ENCODE measurements at regions not wholly inside any gene's neighbourhood (a gene's known extent, or its start where the extent isn't known, plus 50 kb on each side); places are given as distances from the start of the nearest gene placed in this dataset.
"Not testable (repeated sequence)": the region's sequence is repeated elsewhere in the genome, so short reads cannot be mapped to it uniquely, and the experiment has no call there.

DNA sequence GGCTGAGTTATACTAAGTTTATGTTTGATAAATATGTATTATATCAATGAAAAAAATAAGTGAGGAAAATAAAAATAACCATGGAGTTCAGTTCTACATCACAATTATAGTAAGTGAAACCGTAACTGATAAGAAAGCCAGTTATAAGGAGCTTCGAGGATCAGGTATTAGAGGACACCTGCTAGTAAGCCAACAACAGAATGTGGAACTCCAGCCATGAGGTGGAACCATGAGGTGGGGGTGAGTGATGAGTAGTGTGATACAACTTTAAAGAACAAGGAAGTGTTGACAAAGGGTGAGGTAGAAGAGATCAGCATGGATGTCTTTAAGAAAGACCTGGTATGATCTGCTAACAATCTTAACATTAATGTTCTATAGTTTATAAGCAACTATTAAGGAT lies 452.9 kb downstream of the GUCY1A2 start:
- DNase-seq (ENCODE audit: extremely low spot score), result no peak
- Histone ChIP-seq H3K36me3 (ENCODE audit: insufficient read depth) (no peaks in the 10 kb centered on the region), H3K27ac (ENCODE audit: low read depth) (no peak overlapping the region), H3K4me1 (ENCODE audit: insufficient read depth) (no peaks in the 10 kb centered on the region), H3K4me3 (ENCODE audit: low read depth, low read length) (no peak overlapping the region)
- 88% methylated on average over 2 of the region's 2 CpGs for WGBS

DNA sequence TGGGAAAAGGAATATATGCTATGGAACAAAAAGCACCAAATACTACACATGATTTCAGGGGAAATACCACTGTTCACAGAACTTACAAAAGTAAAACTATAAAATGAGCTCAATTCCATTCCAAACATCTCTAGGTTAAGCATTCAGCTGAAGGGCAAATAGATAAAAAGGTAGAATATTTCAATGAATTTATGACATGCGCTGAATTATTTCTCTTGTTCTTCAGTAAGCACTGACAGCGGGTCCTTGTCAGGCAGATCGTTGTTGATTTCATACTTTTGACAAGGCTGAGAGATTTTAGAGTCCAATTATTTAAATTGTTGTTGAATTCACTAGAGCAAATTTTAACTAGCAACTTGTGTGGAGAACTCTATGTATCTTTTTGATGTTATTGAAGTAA lies 449.6 kb downstream of the GUCY1A2 start:
- Histone ChIP-seq H3K4me1 (ENCODE audit: insufficient read depth) (no peaks in the 10 kb centered on the region), H3K36me3 (ENCODE audit: insufficient read depth) (no peaks in the 10 kb centered on the region), H3K27ac (ENCODE audit: low read depth) (no peak overlapping the region), H3K4me3 (ENCODE audit: low read depth, low read length) (no peak overlapping the region)
- 91% methylated on average over 3 of the region's 3 CpGs for WGBS
- DNase-seq (ENCODE audit: extremely low spot score), result no peak

DNA sequence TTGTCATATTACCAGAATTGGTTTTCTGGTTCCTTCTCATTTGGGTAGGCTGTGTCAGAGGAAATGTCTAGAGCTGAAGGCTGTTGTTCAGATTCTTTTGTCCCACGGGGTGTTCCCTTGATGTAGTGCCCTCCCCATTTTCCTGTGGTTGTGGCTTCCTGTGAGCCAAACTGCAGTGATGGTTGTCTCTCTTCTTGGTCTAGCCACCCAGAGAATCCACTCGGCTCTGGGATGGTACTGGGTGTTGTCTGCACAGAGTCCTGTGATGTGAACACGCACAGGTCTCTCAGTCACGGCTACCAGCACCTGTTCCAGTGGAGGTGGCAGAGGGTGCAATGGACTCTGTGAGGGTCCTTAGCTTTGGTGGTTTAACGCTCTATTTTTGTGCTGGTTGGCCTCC lies 440.9 kb downstream of the GUCY1A2 start:
- not testable (repeated sequence) for H3K27ac ChIP-seq (ENCODE audit: low read depth); DNase-seq (ENCODE audit: extremely low spot score); H3K36me3 ChIP-seq (ENCODE audit: insufficient read depth); H3K4me1 ChIP-seq (ENCODE audit: insufficient read depth); H3K4me3 ChIP-seq (ENCODE audit: low read depth, low read length)
- 92% methylated on average over 5 of the region's 5 CpGs for WGBS

DNA sequence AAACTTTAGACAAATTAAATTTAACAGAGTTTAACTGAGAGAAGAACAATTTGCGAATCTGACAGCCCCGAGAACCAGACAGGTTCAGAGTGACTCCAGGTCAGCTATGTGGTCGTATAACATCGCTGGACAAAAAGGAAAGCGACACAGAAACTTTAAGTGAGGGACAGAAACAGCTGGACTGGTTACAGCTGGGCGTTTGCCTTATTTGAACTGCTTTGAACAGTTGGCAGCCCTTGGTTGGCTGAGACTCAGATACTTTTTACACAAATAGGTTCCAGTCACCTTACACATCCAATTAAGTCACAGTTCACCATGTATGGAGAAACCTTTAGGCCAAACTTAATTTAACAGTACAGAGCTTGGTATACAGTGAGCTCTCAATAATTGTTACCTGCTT lies 436.9 kb downstream of the GUCY1A2 start:
- no peak overlapping the region for H3K4me3 ChIP-seq (ENCODE audit: low read depth, low read length)
- DNase-seq (ENCODE audit: extremely low spot score), result no peak
- 68% methylated on average over 6 of the region's 6 CpGs for WGBS
- no peak overlapping the region for H3K27ac ChIP-seq (ENCODE audit: low read depth)
- H3K4me1 ChIP-seq (ENCODE audit: insufficient read depth), result no peaks in the 10 kb centered on the region
- no peaks in the 10 kb centered on the region for H3K36me3 ChIP-seq (ENCODE audit: insufficient read depth)

DNA sequence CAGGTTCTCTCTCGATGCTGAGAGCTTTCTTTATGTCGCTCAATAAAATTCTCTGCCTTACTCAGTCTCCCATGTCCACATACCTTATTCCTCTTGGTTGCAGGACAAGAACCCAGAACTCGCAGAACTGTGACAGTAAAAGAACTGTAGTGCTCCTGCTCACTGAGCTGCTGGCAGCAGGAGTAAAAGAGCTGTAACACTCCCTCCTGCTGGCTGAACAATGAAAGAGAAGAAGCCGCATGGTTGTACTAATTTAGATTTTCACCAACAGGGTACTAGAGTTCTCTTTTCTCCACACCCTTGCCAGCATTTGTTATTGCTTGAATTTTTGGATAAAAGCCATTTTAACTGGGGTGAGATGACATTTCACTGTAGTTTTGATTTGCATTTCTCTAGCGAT lies 433.2 kb downstream of the GUCY1A2 start:
- H3K4me1 ChIP-seq (ENCODE audit: insufficient read depth), result no peaks in the 10 kb centered on the region
- WGBS, result 91% methylated on average over 5 of the region's 5 CpGs
- no peaks in the 10 kb centered on the region for H3K36me3 ChIP-seq (ENCODE audit: insufficient read depth)
- no peak overlapping the region for H3K4me3 ChIP-seq (ENCODE audit: low read depth, low read length)
- H3K27ac ChIP-seq (ENCODE audit: low read depth), result no peak overlapping the region
- DNase-seq (ENCODE audit: extremely low spot score), result no peak

DNA sequence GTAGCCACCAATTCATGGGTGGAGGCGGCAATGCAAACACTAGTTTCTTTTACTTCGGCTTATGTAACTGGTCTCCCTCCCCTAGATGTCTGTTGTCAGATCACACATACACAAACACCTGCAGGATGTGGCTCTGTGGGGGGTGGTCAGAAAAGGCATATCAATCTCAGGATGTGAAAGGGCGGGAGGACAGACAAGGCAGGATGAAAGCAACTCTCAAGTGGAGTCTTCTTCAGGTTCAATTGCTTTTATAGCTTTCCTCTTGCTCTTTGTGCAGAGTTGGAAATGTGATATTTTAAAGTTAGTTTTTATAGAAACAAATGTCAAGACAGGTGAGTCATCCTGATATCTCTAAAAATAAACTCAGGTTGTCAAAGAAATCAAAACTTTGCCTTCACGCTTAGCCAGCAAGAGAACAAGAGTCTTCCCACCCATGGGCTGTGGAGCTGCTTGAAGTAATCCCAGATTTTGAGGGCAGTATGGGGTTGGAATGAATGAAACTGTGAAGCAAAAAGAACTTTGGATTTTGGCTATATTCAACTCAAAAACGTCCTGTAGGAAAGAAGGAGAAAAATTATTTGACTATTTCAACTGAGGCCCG lies 423.4 kb downstream of the GUCY1A2 start:
- 80% methylated on average over 6 of the region's 6 CpGs for WGBS
- no peaks in the 10 kb centered on the region for H3K36me3 ChIP-seq (ENCODE audit: insufficient read depth)
- DNase-seq (ENCODE audit: extremely low spot score), result no peak

DNA sequence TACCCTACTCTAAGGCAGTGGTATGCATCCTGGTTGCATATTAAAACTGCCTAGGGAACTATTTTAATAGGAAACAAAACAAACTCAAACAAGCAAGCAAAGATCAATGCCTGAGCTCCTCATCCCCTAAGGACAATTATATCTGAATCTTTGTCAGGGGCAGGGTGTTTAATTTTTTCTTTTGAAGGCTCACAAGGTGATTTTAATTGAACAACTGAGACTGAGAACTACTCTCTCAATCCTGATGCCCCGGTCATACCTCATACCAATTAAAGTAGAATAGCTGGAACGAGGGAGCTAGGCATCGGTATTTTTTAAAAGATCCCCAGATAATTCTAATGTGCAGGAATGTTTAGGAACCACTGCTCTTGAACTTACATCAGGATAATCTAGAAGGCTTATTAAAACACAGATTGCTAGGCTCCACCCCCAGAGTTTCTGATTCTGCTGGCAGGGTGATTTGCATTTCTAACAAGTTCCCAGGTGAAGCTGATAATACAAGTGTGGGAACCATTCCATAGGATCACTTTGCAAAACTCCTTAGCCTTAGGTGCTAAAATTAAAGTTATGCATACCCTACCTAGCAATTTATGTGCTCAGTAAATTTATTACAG lies 416.5 kb downstream of the GUCY1A2 start:
- Histone ChIP-seq H3K27ac (ENCODE audit: low read depth) (no peak overlapping the region), H3K36me3 (ENCODE audit: insufficient read depth) (no peaks in the 10 kb centered on the region), H3K4me3 (ENCODE audit: low read depth, low read length) (no peak overlapping the region), H3K4me1 (ENCODE audit: insufficient read depth) (no peaks in the 10 kb centered on the region)
- WGBS, result 72% methylated on average over 3 of the region's 3 CpGs
- DNase-seq (ENCODE audit: extremely low spot score), result no peak

More for the DNA sequence above, 423.4 kb downstream of the GUCY1A2 start:
- Histone ChIP-seq H3K4me3 (ENCODE audit: low read depth, low read length) (no peak overlapping the region), H3K4me1 (ENCODE audit: insufficient read depth) (no peaks in the 10 kb centered on the region), H3K27ac (ENCODE audit: low read depth) (no peak overlapping the region)

DNA sequence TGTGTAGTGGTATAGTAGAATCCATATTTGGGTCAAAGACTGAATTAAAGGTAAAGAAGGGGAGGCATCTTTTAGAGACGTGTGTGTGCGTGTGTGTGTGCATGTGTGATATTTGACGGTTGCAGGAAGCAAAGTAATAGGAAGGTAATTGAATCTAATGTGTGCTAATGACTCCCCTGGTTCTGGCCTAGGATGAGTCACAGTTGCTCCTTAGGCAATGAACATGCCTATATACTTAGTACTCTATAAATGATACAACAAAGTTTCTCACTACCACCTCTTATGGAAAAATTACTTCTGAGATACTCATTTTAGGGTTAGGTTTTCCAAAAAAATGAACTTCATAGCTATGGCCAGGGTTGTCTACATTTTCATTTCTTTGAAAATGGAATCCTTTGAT lies 409.6 kb downstream of the GUCY1A2 start:
- Histone ChIP-seq H3K4me3 (ENCODE audit: low read depth, low read length) (no peak overlapping the region), H3K4me1 (ENCODE audit: insufficient read depth) (no peaks in the 10 kb centered on the region), H3K36me3 (ENCODE audit: insufficient read depth) (no peaks in the 10 kb centered on the region), H3K27ac (ENCODE audit: low read depth) (no peak overlapping the region)
- WGBS, result 90% methylated on average over 3 of the region's 3 CpGs
- DNase-seq (ENCODE audit: extremely low spot score), result no peak

DNA sequence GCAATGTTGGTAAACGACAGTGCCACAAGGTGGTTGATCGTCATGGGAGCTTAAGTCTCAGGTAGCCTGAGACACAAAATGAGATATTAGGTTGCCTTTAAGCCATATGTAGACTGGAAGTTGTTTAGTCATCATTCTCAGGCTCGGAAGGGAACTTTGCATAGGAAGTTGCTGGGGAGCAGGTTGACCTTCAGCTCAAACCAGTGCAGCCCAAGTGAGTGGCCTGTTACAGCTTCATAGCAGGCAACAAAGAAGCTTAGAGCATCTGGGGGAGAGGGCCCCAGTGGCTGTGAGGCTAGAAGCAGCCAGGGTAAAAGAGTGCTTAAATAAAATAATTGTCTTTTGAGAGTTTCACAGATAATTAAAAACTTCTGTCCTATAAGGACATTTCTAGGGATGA lies 404.0 kb downstream of the GUCY1A2 start:
- DNase-seq (ENCODE audit: extremely low spot score), result no peak
- no peak overlapping the region for H3K27ac ChIP-seq (ENCODE audit: low read depth)
- H3K4me3 ChIP-seq (ENCODE audit: low read depth, low read length), result no peak overlapping the region
- H3K4me1 ChIP-seq (ENCODE audit: insufficient read depth), result no peaks in the 10 kb centered on the region
- no peaks in the 10 kb centered on the region for H3K36me3 ChIP-seq (ENCODE audit: insufficient read depth)
- WGBS, result 81% methylated on average over 3 of the region's 3 CpGs

DNA sequence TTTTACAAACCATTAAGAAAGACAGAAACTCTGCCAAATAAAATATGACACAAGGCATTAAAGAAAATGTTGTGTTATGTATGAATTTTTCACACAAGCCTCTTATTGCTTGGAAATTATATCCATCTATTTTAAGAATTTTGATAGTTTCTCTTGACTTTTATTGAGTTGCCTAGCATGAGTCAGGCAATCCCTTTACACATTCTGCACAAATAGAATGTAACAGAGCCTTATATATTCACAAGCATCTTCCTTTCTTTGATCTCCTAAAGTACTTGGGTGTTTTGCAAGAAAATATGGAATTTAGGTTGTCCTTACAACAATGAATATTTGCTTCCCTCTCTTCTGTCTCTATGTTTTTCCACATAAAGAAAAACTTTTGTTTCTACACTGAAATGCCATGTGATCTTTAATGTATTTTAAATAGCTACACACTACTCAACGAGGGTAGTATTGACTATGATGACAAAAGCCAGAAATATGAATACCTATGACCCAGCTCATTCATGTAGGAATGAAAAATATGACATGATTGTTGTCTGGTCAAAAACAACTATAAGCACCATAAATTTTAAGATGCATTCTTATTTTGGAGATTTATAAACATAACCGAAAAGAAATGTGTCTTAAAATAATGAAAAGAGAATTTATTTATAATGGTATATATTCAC lies 398.8 kb downstream of the GUCY1A2 start:
- Histone ChIP-seq H3K36me3 (ENCODE audit: insufficient read depth) (no peaks in the 10 kb centered on the region), H3K4me3 (ENCODE audit: low read depth, low read length) (no peak overlapping the region), H3K4me1 (ENCODE audit: insufficient read depth) (no peaks in the 10 kb centered on the region), H3K27ac (ENCODE audit: low read depth) (no peak overlapping the region)
- no peak for DNase-seq (ENCODE audit: extremely low spot score)
- WGBS, result 56% methylated on average over 2 of the region's 2 CpGs

DNA sequence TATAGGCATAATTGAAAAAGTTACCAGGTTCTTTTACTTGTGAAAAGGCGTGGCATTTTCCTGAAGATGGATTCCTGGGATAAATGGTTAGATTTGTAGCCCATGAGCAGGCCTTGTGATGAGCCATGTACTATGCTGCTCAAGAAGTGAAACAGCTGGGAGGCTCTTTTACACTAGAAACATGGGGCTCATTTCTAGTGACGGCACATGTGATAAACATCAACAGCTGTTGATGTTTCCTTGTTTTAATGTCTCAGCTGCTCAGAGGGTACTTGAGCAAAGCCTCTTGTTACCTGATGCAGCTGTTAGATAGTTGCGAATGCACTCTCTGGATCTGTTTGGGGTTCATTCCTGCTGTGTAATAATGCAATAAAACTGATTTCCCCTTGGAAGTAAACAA lies 396.8 kb downstream of the GUCY1A2 start:
- Histone ChIP-seq H3K4me1 (ENCODE audit: insufficient read depth) (no peaks in the 10 kb centered on the region), H3K27ac (ENCODE audit: low read depth) (no peak overlapping the region), H3K4me3 (ENCODE audit: low read depth, low read length) (no peak overlapping the region), H3K36me3 (ENCODE audit: insufficient read depth) (no peaks in the 10 kb centered on the region)
- no peak for DNase-seq (ENCODE audit: extremely low spot score)
- WGBS, result 68% methylated on average over 3 of the region's 3 CpGs

All from urinary bladder (tissue), 3 donors.